ENCODE measurements at regions not wholly inside any gene's neighbourhood (a gene's known extent, or its start where the extent isn't known, plus 50 kb on each side); places are given as distances from the start of the nearest gene placed in this dataset.

DNA sequence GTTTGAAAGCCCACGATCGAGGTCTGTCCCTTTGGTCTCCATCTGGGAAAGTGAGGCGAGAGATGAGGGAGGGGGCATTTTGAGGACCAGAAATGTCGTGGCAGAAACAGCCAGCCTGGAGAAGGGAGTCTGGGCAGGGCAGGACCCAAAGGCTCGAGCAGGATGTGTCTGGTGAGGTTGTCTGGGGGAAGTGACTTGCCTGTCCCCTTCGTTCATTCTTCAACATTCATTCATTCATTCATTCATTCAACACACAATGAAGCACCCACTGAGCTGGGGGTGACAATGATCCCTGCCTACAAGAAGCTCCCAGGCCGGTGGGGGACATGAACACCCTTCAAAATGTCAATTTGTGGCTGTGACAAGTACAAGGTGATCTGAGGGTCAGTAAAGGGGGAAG, 80.5 kb downstream of the CEBPB start:
- intact Hi-C loops (cut with DNase I), result loop anchor here (5.0 kb wide), 1 partner anchor 69 kb away; no protein-coding TSS in a partner anchor
- WGBS, result 73% methylated on average over 7 of the region's 7 CpGs
- Histone ChIP-seq H3K4me1 (peaks cover 6 to 32% (median 28%) of the 10 kb centered on the region in 4 donors), H3K4me3 (no peak overlapping the region), H3K9me3 (no peaks in the 10 kb centered on the region), H3K27ac (replicated peaks in 1 of 4) (no peak overlapping the region), H3K27me3 (peaks cover 0 to 8% (median 0%) of the 10 kb centered on the region in 4 donors), H3K36me3 (no peaks in the 10 kb centered on the region)
- TF ChIP-seq POLR2AphosphoS5 (IDR thresholded peaks at IDR 0.05) (no peak), EP300 (IDR thresholded peaks at IDR 0.05) (no peak), POLR2A (IDR thresholded peaks at IDR 0.05; ENCODE audit: low read depth) (no peak)
- TF ChIP-seq, protein P1, sequence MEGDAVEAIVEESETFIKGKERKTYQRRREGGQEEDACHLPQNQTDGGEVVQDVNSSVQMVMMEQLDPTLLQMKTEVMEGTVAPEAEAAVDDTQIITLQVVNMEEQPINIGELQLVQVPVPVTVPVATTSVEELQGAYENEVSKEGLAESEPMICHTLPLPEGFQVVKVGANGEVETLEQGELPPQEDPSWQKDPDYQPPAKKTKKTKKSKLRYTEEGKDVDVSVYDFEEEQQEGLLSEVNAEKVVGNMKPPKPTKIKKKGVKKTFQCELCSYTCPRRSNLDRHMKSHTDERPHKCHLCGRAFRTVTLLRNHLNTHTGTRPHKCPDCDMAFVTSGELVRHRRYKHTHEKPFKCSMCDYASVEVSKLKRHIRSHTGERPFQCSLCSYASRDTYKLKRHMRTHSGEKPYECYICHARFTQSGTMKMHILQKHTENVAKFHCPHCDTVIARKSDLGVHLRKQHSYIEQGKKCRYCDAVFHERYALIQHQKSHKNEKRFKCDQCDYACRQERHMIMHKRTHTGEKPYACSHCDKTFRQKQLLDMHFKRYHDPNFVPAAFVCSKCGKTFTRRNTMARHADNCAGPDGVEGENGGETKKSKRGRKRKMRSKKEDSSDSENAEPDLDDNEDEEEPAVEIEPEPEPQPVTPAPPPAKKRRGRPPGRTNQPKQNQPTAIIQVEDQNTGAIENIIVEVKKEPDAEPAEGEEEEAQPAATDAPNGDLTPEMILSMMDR (IDR thresholded peaks at IDR 0.05), result no peak
- DNase-seq (ENCODE audit: extremely low spot score), result no peak

DNA sequence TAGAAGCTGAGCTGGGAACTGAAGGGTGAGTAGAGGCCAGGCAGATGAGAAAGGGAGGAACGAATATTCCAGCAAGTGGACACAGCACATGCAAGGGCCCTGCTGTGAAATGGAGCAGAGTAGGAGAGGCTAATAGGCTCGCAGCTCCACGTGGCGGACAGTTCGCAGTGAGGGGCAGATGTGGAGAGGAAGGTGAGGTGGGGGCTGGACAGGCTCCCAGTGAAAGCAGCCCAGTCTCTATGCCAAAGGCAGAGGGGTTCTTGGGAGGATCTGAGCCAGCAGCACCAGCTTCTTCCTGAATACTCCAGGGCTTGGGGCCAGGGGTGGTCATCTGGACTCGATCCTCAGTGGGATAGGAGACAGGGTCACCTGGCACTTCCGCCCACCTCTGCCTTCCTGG, 81.0 kb downstream of the CEBPB start:
- TF ChIP-seq POLR2A (IDR thresholded peaks at IDR 0.05; ENCODE audit: low read depth) (no peak), EP300 (IDR thresholded peaks at IDR 0.05) (no peak), POLR2AphosphoS5 (IDR thresholded peaks at IDR 0.05) (no peak)
- TF ChIP-seq, protein P1 (IDR thresholded peaks at IDR 0.05), result no peak
- Histone ChIP-seq H3K4me1 (peaks cover 6 to 28% (median 25%) of the 10 kb centered on the region in 4 donors), H3K27ac (replicated peaks in 1 of 4) (peak overlapping the region in 1 of 4 donors; percentile 17), H3K9me3 (no peaks in the 10 kb centered on the region), H3K27me3 (peaks cover 0 to 8% (median 0%) of the 10 kb centered on the region in 4 donors), H3K4me3 (no peak overlapping the region), H3K36me3 (no peaks in the 10 kb centered on the region)
- WGBS, result 68% methylated on average over 7 of the region's 7 CpGs
- intact Hi-C loops (cut with DNase I), result loop anchor here (5.0 kb wide), 1 partner anchor 69 kb away; no protein-coding TSS in a partner anchor
- no peak for DNase-seq (ENCODE audit: extremely low spot score)

DNA sequence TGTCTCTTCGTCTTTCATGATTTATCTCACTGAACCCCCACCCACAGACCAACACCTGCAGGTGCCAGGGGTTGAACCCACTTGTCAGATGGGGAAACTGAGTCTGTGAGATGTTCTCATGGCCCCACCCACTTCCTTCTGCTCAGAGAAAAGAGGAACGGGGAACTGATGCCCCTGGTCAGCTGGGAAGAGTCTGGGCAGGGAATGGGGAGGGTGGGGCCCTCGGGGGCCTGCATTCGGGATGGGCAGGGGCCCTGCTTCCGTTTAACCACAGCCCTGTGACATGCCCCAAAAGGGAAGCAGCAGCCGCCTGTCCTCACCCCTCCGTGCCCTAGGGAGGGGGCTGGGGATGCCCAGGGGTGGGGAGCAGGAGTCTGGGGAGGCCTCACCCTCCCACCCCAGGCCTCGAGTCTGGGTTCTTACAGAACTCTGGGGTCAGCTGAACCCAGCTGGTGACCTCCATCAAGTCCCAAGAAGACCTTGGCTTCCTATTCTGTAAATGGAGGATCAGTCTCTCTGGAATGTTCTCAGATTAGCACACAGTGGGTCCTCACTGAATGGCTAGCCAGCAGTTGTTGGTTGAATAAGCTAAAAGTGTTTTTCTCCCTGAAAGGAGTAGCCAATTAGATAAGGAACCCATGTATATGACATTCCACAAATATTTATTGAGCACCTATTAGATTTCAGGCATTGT, 81.5 kb downstream of the CEBPB start:
- peaks cover 0 to 8% (median 0%) of the 10 kb centered on the region in 4 donors for H3K27me3 ChIP-seq
- H3K9me3 ChIP-seq, result no peaks in the 10 kb centered on the region
- intact Hi-C loops (cut with DNase I), result loop anchor here (5.0 kb wide), 1 partner anchor 70 kb away; no protein-coding TSS in a partner anchor
- no peak for DNase-seq (ENCODE audit: extremely low spot score)
- H3K36me3 ChIP-seq, result no peaks in the 10 kb centered on the region
- peaks cover 2 to 22% (median 19%) of the 10 kb centered on the region in 4 donors for H3K4me1 ChIP-seq
- H3K27ac ChIP-seq (replicated peaks in 1 of 4), result peak overlapping the region in 1 of 4 donors; percentile 65
- WGBS, result 75% methylated on average over 8 of the region's 8 CpGs
- H3K4me3 ChIP-seq, result no peak overlapping the region
- TF ChIP-seq EP300 (IDR thresholded peaks at IDR 0.05) (no peak), POLR2A (IDR thresholded peaks at IDR 0.05; ENCODE audit: low read depth) (no peak), POLR2AphosphoS5 (IDR thresholded peaks at IDR 0.05) (no peak)
- TF ChIP-seq, protein P1 (IDR thresholded peaks at IDR 0.05), result no peak

DNA sequence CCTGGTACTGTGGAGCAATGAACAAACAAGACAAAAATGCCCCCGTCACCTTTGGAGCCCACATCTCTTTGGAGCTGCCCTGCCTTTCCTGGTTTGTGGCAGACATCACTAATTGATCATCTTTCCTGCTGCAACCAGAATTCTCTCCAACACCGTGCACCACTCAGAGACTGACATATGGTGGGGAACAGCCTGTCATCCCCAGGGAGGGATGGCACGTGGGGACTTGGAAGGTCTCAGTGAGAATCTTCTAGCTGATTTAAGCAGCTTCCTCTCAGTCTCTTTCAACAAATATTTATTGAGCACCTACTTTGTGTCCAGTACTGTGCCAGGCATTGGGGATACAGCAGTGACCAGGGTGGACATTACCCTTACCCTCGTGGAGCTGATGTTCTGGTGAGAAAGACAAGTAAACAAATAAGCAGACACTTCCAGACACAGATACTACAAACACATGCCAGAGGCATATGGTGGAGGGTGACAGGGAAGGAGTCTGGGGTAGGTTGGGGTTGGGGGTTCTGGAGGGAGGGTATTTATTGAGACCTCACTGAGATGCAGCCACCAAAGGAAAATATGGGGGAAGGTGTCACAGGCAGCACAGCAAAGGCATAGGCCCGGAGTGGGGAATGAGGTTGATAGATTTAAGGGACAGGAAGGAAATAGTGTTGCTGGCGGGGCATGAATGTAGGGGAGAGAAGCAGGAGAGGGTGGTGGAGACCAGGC, 82.3 kb downstream of the CEBPB start:
- H3K9me3 ChIP-seq, result no peaks in the 10 kb centered on the region
- no peak for TF ChIP-seq POLR2A (IDR thresholded peaks at IDR 0.05; ENCODE audit: low read depth)
- no peaks in the 10 kb centered on the region for H3K36me3 ChIP-seq
- H3K4me1 ChIP-seq, result peaks cover 7 to 20% (median 18%) of the 10 kb centered on the region in 4 donors
- peaks cover 0 to 8% (median 0%) of the 10 kb centered on the region in 4 donors for H3K27me3 ChIP-seq
- no peak overlapping the region for H3K4me3 ChIP-seq
- H3K27ac ChIP-seq (replicated peaks in 1 of 4), result peak overlapping the region; percentile 31 to 65 (median 54)
- no peak for DNase-seq (ENCODE audit: extremely low spot score)
- 73% methylated on average over 6 of the region's 6 CpGs for WGBS
- intact Hi-C loops (cut with DNase I), result loop anchor here (5.0 kb wide), 1 partner anchor 71 kb away; no protein-coding TSS in a partner anchor

Data from esophagus muscularis mucosa (tissue), 4 donors.